IPS-18a (cell line): ENCODE measurements at regions not wholly inside any gene's neighbourhood (a gene's known extent, or its start where the extent isn't known, plus 50 kb on each side); places are given as distances from the start of the nearest gene placed in this dataset.

Experiments used
- H3K27ac ChIP-seq: one replicate; pipeline ENCODE4 v1.5.1; 2013; ENCODE audit warnings: low read length
- H3K27me3 ChIP-seq: one replicate; pipeline ENCODE4 v1.6.1; 2013; ENCODE audit warnings: mild to moderate bottlenecking, low read length; ENCODE audit not compliant: control insufficient read depth, insufficient read depth
- H3K36me3 ChIP-seq: one replicate; pipeline ENCODE4 v1.6.1; 2013; ENCODE audit warnings: low read depth, low read length; ENCODE audit not compliant: control insufficient read depth
- H3K4me1 ChIP-seq: one replicate; pipeline ENCODE4 v1.6.1; 2013; ENCODE audit warnings: low read depth, low read length; ENCODE audit not compliant: control insufficient read depth
- H3K4me3 ChIP-seq: one replicate; pipeline ENCODE4 v1.5.1; 2013; ENCODE audit warnings: low read length
- H3K9ac ChIP-seq: one replicate; pipeline ENCODE4 v1.6.1; 2013; ENCODE audit warnings: mild to moderate bottlenecking, low read length, moderate library complexity
- H3K9me3 ChIP-seq: one replicate; pipeline ENCODE4 v1.6.1; 2013; ENCODE audit warnings: low read depth, low read length; ENCODE audit not compliant: control insufficient read depth

GRCh38 chr18:78622907-78623541, 356.6 kb upstream of the SALL3 start:
- Histone ChIP-seq H3K4me3 (no peak overlapping the region), H3K36me3 (no peaks in the 10 kb centered on the region), H3K9me3 (no peaks in the 10 kb centered on the region), H3K27ac (no peak overlapping the region), H3K27me3 (no peaks in the 10 kb centered on the region), H3K9ac (no peak overlapping the region), H3K4me1 (peaks cover 6% of the 10 kb centered on the region)

GRCh38 chr18:78624646-78625279, 354.9 kb upstream of the SALL3 start:
- no peaks in the 10 kb centered on the region for H3K27me3 ChIP-seq
- no peaks in the 10 kb centered on the region for H3K36me3 ChIP-seq
- peaks cover 6% of the 10 kb centered on the region for H3K4me1 ChIP-seq
- no peaks in the 10 kb centered on the region for H3K9me3 ChIP-seq
- no peak overlapping the region for H3K9ac ChIP-seq
- no peak overlapping the region for H3K4me3 ChIP-seq
- no peak overlapping the region for H3K27ac ChIP-seq

GRCh38 chr18:78625847-78626246, 353.8 kb upstream of the SALL3 start:
- Histone ChIP-seq H3K27ac (no peak overlapping the region), H3K36me3 (no peaks in the 10 kb centered on the region), H3K4me3 (no peak overlapping the region)

GRCh38 chr18:78627551-78628346, 351.9 kb upstream of the SALL3 start:
- Histone ChIP-seq H3K9ac (no peak overlapping the region), H3K9me3 (no peaks in the 10 kb centered on the region), H3K4me1 (peaks cover 6% of the 10 kb centered on the region), H3K27me3 (no peaks in the 10 kb centered on the region), H3K36me3 (no peaks in the 10 kb centered on the region), H3K4me3 (no peak overlapping the region), H3K27ac (no peak overlapping the region)

More at GRCh38 chr18:78625847-78626246, 353.8 kb upstream of the SALL3 start:
- Histone ChIP-seq H3K27me3 (no peaks in the 10 kb centered on the region), H3K9me3 (no peaks in the 10 kb centered on the region), H3K4me1 (peaks cover 6% of the 10 kb centered on the region), H3K9ac (no peak overlapping the region)

- H3K9me3 ChIP-seq = no peaks in the 10 kb centered on the region
- H3K36me3 ChIP-seq = no peaks in the 10 kb centered on the region
- no peak overlapping the region for H3K9ac ChIP-seq
- no peak overlapping the region for H3K27ac ChIP-seq
- no peaks in the 10 kb centered on the region for H3K27me3 ChIP-seq
- peaks cover 6% of the 10 kb centered on the region for H3K4me1 ChIP-seq
- H3K4me3 ChIP-seq = no peak overlapping the region
These were observed 350.2 kb upstream of the SALL3 start for GRCh38 chr18:78629426-78629825.

GRCh38 chr18:78630356-78630755, 349.3 kb upstream of the SALL3 start:
- Histone ChIP-seq H3K27ac (no peak overlapping the region), H3K4me3 (no peak overlapping the region), H3K4me1 (no peaks in the 10 kb centered on the region), H3K27me3 (no peaks in the 10 kb centered on the region), H3K9me3 (no peaks in the 10 kb centered on the region), H3K9ac (no peak overlapping the region), H3K36me3 (no peaks in the 10 kb centered on the region)

GRCh38 chr18:78630981-78631510, 348.6 kb upstream of the SALL3 start:
- no peak overlapping the region for H3K9ac ChIP-seq
- no peaks in the 10 kb centered on the region for H3K9me3 ChIP-seq
- H3K4me3 ChIP-seq = no peak overlapping the region
- H3K4me1 ChIP-seq = no peaks in the 10 kb centered on the region
- H3K27me3 ChIP-seq = no peaks in the 10 kb centered on the region
- H3K36me3 ChIP-seq = no peaks in the 10 kb centered on the region
- no peak overlapping the region for H3K27ac ChIP-seq

GRCh38 chr18:78632111-78632541, 347.5 kb upstream of the SALL3 start:
- no peak overlapping the region for H3K4me3 ChIP-seq
- no peak overlapping the region for H3K9ac ChIP-seq
- no peaks in the 10 kb centered on the region for H3K27me3 ChIP-seq
- no peaks in the 10 kb centered on the region for H3K9me3 ChIP-seq
- H3K27ac ChIP-seq = no peak overlapping the region
- no peaks in the 10 kb centered on the region for H3K36me3 ChIP-seq
- H3K4me1 ChIP-seq = no peaks in the 10 kb centered on the region

GRCh38 chr18:78634061-78634696, 345.4 kb upstream of the SALL3 start:
- H3K4me1 ChIP-seq = no peaks in the 10 kb centered on the region
- H3K36me3 ChIP-seq = no peaks in the 10 kb centered on the region
- no peak overlapping the region for H3K27ac ChIP-seq
- H3K9me3 ChIP-seq = no peaks in the 10 kb centered on the region
- no peak overlapping the region for H3K4me3 ChIP-seq
- H3K9ac ChIP-seq = no peak overlapping the region
- no peaks in the 10 kb centered on the region for H3K27me3 ChIP-seq

- Histone ChIP-seq H3K4me3 (no peak overlapping the region), H3K27me3 (no peaks in the 10 kb centered on the region), H3K9me3 (no peaks in the 10 kb centered on the region), H3K4me1 (no peaks in the 10 kb centered on the region), H3K36me3 (no peaks in the 10 kb centered on the region), H3K27ac (no peak overlapping the region), H3K9ac (no peak overlapping the region)
These were observed 344.4 kb upstream of the SALL3 start for GRCh38 chr18:78635093-78635800.

- no peak overlapping the region for H3K4me3 ChIP-seq
- no peaks in the 10 kb centered on the region for H3K36me3 ChIP-seq
- H3K9ac ChIP-seq = no peak overlapping the region
- H3K27ac ChIP-seq = no peak overlapping the region
- no peaks in the 10 kb centered on the region for H3K4me1 ChIP-seq
- no peaks in the 10 kb centered on the region for H3K9me3 ChIP-seq
- H3K27me3 ChIP-seq = no peaks in the 10 kb centered on the region
These were observed 343.4 kb upstream of the SALL3 start for GRCh38 chr18:78636260-78636659.
